WTC11 (cell line): ENCODE measurements at regions not wholly inside any gene's neighbourhood (a gene's known extent, or its start where the extent isn't known, plus 50 kb on each side); places are given as distances from the start of the nearest gene placed in this dataset.

Experiments used
- FOXP1 ChIP-seq: sonication (generic); formaldehyde crosslinking; IDR thresholded peaks from 2 replicates; pipeline ENCODE4 v1.8.0; 2022; ENCODE audit warnings: missing genetic modification reagents, mild to moderate bottlenecking, moderate library complexity, borderline replicate concordance
- MXD4 ChIP-seq: fragments of 250-450 bp; sonication (Bioruptor Pico); IDR thresholded peaks from 2 replicates; pipeline ENCODE4 v1.8.0; 2021; ENCODE audit warnings: mild to moderate bottlenecking, moderate library complexity, borderline replicate concordance
- NR2C2 ChIP-seq: sonication (generic); formaldehyde crosslinking; IDR thresholded peaks from 2 replicates; pipeline ENCODE4 v1.8.0; 2022; ENCODE audit warnings: mild to moderate bottlenecking, missing genetic modification reagents
- RELA ChIP-seq: sonication (generic); formaldehyde crosslinking; IDR thresholded peaks from 2 replicates; pipeline ENCODE4 v1.8.1; 2022; ENCODE audit warnings: missing genetic modification reagents, mild to moderate bottlenecking, borderline replicate concordance
- TF ChIP-seq, protein P1 (sequence below): fragments of 200-600 bp; IDR thresholded peaks from 2 replicates; pipeline ENCODE4 v1.8.0; 2022; ENCODE audit warnings: antibody characterized with exemption
- TF ChIP-seq, protein P2 (sequence below): sonication (generic); formaldehyde crosslinking; IDR thresholded peaks from 2 replicates; pipeline ENCODE4 v1.8.0; 2022; ENCODE audit warnings: mild to moderate bottlenecking, missing genetic modification reagents
- TF ChIP-seq, protein P3 (sequence below): sonication (generic); formaldehyde crosslinking; IDR thresholded peaks from 2 replicates; pipeline ENCODE4 v1.8.0; 2022; ENCODE audit warnings: mild to moderate bottlenecking, missing genetic modification reagents

DNA sequence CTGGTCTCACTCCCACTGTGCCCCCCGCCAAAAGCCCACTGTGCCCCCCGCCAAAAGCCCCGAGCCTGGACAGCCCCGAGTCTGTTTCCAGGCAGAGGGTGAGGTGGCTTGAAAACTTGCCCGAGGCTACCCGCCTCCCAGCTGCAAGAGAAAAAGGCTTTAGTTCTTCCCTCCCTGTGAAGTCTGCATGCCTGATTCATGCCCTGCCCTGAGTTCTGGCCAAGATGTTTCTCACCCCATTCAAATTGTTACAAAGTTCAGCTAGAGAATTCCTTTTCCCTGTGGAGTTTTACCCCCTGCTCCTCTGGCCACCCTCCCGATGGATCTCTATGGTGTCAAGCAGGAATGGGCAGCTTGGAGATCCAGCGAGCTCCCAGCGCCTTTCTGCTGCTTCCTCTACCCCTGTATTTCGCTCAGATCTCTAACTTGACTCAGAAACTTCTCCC is 298.8 kb upstream of the MAP3K7 start:
- TF ChIP-seq RELA (CRISPR knock-in tag) (no peak), NR2C2 (CRISPR knock-in tag) (no peak), MXD4 (CRISPR knock-in tag) (no peak), FOXP1 (no peak)
- TF ChIP-seq, protein P1, sequence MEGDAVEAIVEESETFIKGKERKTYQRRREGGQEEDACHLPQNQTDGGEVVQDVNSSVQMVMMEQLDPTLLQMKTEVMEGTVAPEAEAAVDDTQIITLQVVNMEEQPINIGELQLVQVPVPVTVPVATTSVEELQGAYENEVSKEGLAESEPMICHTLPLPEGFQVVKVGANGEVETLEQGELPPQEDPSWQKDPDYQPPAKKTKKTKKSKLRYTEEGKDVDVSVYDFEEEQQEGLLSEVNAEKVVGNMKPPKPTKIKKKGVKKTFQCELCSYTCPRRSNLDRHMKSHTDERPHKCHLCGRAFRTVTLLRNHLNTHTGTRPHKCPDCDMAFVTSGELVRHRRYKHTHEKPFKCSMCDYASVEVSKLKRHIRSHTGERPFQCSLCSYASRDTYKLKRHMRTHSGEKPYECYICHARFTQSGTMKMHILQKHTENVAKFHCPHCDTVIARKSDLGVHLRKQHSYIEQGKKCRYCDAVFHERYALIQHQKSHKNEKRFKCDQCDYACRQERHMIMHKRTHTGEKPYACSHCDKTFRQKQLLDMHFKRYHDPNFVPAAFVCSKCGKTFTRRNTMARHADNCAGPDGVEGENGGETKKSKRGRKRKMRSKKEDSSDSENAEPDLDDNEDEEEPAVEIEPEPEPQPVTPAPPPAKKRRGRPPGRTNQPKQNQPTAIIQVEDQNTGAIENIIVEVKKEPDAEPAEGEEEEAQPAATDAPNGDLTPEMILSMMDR = no peak
- TF ChIP-seq, protein P2, sequence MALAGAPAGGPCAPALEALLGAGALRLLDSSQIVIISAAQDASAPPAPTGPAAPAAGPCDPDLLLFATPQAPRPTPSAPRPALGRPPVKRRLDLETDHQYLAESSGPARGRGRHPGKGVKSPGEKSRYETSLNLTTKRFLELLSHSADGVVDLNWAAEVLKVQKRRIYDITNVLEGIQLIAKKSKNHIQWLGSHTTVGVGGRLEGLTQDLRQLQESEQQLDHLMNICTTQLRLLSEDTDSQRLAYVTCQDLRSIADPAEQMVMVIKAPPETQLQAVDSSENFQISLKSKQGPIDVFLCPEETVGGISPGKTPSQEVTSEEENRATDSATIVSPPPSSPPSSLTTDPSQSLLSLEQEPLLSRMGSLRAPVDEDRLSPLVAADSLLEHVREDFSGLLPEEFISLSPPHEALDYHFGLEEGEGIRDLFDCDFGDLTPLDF (CRISPR knock-in tag) = no peak
- TF ChIP-seq, protein P3, sequence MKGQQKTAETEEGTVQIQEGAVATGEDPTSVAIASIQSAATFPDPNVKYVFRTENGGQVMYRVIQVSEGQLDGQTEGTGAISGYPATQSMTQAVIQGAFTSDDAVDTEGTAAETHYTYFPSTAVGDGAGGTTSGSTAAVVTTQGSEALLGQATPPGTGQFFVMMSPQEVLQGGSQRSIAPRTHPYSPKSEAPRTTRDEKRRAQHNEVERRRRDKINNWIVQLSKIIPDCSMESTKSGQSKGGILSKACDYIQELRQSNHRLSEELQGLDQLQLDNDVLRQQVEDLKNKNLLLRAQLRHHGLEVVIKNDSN (CRISPR knock-in tag) = no peak
